Brain microvascular endothelial cell (primary cell): ENCODE measurements at regions not wholly inside any gene's neighbourhood (a gene's known extent, or its start where the extent isn't known, plus 50 kb on each side); places are given as distances from the start of the nearest gene placed in this dataset.

Source experiments
- DNase-seq: peaks from one replicate; pipeline ENCODE4 v3.0.0-alpha.2; 2020
- H3K27ac ChIP-seq: fragments of 250-450 bp; sonication (Bioruptor Pico); 2 replicates; pipeline ENCODE4 v1.5.1; 2020; ENCODE audit warnings: mild to moderate bottlenecking, moderate library complexity
- H3K27me3 ChIP-seq: fragments of 250-450 bp; sonication (Bioruptor Pico); replicated peaks from 2 replicates; pipeline ENCODE4 v1.5.1; 2020; ENCODE audit warnings: mild to moderate bottlenecking
- H3K36me3 ChIP-seq: fragments of 250-450 bp; sonication (Bioruptor Pico); replicated peaks from 2 replicates; pipeline ENCODE4 v1.5.1; 2020; ENCODE audit warnings: mild to moderate bottlenecking
- H3K4me3 ChIP-seq: 2 replicates; pipeline ENCODE4 v1.5.1; 2011; ENCODE audit warnings: low read depth, mild to moderate bottlenecking, control low read depth, low read length, moderate library complexity
- CTCF ChIP-seq: IDR thresholded peaks from 2 replicates; pipeline ENCODE4 v1.5.1; 2011; ENCODE audit warnings: low read depth, mild to moderate bottlenecking, moderate library complexity, low read length, control low read depth, inconsistent platforms; ENCODE audit errors: missing control alignments
- in situ Hi-C: cut with HindIII; loops from 2 replicates; pipeline ENCODE4 v1.10.0; 2017; ENCODE audit warnings: low sequenced_read_pairs, low pct_ligation_motif_present

GRCh38 chr9:7894231-7894630 lies 94.7 kb upstream of the DMAC1 start:
- H3K27me3 ChIP-seq, result no peaks in the 10 kb centered on the region
- H3K27ac ChIP-seq, result no peak overlapping the region
- H3K36me3 ChIP-seq, result no peaks in the 10 kb centered on the region
- in situ Hi-C loops, result no loop called here
- no peak for DNase-seq
- no peak overlapping the region for H3K4me3 ChIP-seq
- no peak for TF ChIP-seq CTCF

GRCh38 chr9:7892975-7893374 lies 93.4 kb upstream of the DMAC1 start:
- no peak for TF ChIP-seq CTCF
- in situ Hi-C loops, result no loop called here
- Histone ChIP-seq H3K36me3 (no peaks in the 10 kb centered on the region), H3K4me3 (no peak overlapping the region), H3K27me3 (no peaks in the 10 kb centered on the region), H3K27ac (no peak overlapping the region)
- DNase-seq, result no peak

- TF ChIP-seq CTCF, result no peak
- H3K27ac ChIP-seq, result no peak overlapping the region
Observed at GRCh38 chr9:7879551-7880245, 80.1 kb upstream of the DMAC1 start.

GRCh38 chr9:7871977-7872730 lies 72.6 kb upstream of the DMAC1 start:
- Histone ChIP-seq H3K27me3 (no peaks in the 10 kb centered on the region), H3K36me3 (no peaks in the 10 kb centered on the region), H3K27ac (no peak overlapping the region), H3K4me3 (no peak overlapping the region)
- TF ChIP-seq CTCF, result no peak
- DNase-seq, result no peak
- in situ Hi-C loops, result no loop called here

More at GRCh38 chr9:7879551-7880245, 80.1 kb upstream of the DMAC1 start:
- Histone ChIP-seq H3K36me3 (no peaks in the 10 kb centered on the region), H3K4me3 (no peak overlapping the region), H3K27me3 (no peaks in the 10 kb centered on the region)
- DNase-seq, result no peak
- in situ Hi-C loops, result no loop called here

- in situ Hi-C loops, result no loop called here
- H3K27ac ChIP-seq, result no peak overlapping the region
Observed at GRCh38 chr9:7869340-7869739, 69.8 kb upstream of the DMAC1 start.

More at GRCh38 chr9:7869340-7869739, 69.8 kb upstream of the DMAC1 start:
- Histone ChIP-seq H3K36me3 (no peaks in the 10 kb centered on the region), H3K27me3 (no peaks in the 10 kb centered on the region), H3K4me3 (no peak overlapping the region)
- DNase-seq, result no peak
- no peak for TF ChIP-seq CTCF
